Fibroblast of the aortic adventitia (primary cell): ENCODE measurements at regions not wholly inside any gene's neighbourhood (a gene's known extent, or its start where the extent isn't known, plus 50 kb on each side); places are given as distances from the start of the nearest gene placed in this dataset.
A peak's percentile ranks its signal among the peaks of the same experiment; 100 is the strongest.
"Not testable (repeated sequence)": the region's sequence is repeated elsewhere in the genome, so short reads cannot be mapped to it uniquely, and the experiment has no call there.

Experiments
- DNase-seq: peaks from one replicate; pipeline ENCODE4 v3.0.0-alpha.2; 2010; ENCODE audit warnings: low read depth
- H3K4me3 ChIP-seq: 2 replicates; pipeline ENCODE4 v1.5.1; 2011; ENCODE audit warnings: low read depth, mild to moderate bottlenecking, control low read depth, low read length, moderate library complexity
- TF ChIP-seq, protein P1 (sequence below): IDR thresholded peaks from 2 replicates; pipeline ENCODE4 v1.5.1; 2011; ENCODE audit warnings: mild to moderate bottlenecking, low read length, control low read depth, inconsistent platforms; ENCODE audit not compliant: insufficient read depth

DNA sequence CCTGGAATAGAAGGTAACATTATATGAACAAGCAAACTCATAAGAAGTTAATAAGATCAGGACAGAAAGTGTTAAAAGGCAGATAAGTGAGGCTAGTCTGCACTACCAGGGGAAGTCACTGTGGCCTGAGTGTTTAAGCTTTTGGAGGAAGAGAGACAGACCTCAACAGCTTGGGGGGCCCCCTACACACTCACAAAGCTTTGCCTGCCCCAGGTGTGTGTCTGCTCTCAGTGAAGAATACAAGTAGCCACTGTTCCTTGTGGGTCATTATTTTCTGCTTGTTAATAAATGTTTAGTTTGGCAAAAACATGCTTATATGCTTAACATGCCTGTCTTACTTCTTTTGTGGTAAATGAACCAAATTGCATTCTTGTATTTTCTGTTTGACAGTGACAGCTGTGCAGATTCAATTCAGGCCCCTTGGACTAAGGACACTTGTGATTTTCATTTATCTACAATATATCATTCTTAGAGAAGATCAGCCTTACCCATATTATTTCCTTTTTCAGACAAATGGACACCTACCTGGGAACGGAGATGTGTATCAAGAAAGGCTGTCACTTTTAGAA, 50.7 kb upstream of the C12orf71 start:
- TF ChIP-seq, protein P1, sequence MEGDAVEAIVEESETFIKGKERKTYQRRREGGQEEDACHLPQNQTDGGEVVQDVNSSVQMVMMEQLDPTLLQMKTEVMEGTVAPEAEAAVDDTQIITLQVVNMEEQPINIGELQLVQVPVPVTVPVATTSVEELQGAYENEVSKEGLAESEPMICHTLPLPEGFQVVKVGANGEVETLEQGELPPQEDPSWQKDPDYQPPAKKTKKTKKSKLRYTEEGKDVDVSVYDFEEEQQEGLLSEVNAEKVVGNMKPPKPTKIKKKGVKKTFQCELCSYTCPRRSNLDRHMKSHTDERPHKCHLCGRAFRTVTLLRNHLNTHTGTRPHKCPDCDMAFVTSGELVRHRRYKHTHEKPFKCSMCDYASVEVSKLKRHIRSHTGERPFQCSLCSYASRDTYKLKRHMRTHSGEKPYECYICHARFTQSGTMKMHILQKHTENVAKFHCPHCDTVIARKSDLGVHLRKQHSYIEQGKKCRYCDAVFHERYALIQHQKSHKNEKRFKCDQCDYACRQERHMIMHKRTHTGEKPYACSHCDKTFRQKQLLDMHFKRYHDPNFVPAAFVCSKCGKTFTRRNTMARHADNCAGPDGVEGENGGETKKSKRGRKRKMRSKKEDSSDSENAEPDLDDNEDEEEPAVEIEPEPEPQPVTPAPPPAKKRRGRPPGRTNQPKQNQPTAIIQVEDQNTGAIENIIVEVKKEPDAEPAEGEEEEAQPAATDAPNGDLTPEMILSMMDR = no peak
- DNase-seq = no peak
- H3K4me3 ChIP-seq = no peak overlapping the region

DNA sequence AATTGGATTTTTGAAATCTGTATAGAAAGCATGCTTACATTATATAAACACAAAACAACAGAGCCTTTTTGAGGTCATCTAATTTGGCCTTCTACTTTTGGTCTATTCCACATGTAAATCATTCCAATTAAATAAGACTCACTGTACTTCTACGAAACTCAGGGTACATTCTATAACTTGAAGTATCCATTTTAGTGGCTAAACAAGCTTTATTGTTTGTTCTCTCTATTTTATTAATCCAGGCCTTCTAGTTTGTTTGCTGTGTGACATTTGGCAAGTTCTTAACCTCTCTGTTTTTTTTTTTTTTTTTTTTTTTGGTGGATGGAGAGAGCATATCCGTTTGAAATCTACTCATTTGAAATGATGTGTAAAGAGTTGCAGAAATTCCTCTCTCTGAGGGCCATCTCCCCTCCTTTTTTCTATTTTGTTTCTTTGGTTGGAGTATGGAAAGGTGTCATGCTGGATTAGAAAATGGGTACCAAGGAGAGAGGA, 58.1 kb upstream of the C12orf71 start:
- TF ChIP-seq, protein P1 = no peak
- no peak for DNase-seq
- no peak overlapping the region for H3K4me3 ChIP-seq

DNA sequence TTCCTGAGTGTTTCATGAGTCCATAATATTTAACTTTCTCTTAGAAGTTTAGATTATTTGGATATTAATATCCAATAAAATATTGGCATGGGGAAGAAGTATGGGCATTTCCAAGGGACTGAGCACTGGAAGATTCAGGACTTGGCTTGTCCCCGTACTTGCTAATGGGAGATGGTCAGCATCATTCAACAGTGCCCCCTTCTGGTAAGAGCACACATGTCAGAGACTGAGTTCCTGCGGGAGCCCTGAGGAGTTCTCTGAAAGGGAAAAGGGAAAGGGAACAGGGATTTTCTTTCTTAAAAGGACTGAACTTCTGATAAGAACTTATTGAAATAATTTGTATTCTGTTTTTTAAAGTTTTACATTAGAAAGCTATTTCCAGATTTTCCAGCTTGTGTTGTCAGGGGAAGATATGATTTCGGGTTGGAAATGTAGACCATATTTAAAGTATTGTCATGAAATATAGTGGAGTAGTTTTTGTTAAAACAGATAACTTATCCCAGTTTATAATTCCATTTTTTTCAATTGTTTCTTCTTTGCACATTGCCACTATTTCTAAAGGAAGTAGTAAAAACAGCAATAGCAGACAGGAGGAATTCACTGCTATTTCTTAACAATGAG, 59.8 kb upstream of the C12orf71 start:
- TF ChIP-seq, protein P1 = peak; percentile 93
- peak; percentile 93 for DNase-seq
- H3K4me3 ChIP-seq = no peak overlapping the region

DNA sequence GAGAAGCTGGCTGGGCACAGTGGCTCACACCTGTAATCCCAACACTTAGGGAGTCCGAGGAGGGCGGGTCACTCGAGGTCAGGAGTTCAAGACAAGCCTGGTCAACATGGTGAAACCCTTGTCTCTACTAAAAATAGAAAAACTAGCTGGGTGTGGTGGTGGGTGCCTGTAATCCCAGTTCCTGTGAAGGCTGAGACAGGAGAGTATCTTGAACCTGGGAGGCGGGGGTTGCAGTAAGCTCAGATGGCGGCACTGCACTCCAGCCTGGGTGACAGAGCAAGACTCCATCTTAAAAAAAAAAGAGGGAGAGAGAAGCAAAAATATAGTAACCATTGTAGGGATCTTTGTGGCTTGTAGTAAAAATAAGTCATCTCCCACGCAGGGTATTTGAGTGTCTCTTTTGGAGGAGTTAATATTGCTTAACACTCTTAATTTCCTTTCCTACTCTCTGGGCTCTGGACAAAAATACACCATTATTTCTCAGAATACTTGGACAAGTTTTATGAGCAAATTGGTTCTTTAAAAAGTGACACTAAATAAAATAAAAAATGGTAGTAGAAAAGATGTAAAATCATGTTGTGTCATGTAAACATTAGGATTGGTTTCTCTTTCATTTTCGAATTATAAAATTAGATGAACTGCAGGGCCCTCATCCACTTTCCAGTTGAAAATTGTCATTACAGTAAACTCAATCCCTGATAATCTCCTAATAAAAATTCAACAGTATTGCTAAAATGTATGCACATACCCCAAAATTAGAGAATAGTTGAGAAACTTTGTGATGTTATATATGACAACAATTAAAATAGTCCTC, 61.1 kb upstream of the C12orf71 start:
- peak; percentile 15 for DNase-seq
- H3K4me3 ChIP-seq = no peak overlapping the region
- TF ChIP-seq, protein P1 = no peak

DNA sequence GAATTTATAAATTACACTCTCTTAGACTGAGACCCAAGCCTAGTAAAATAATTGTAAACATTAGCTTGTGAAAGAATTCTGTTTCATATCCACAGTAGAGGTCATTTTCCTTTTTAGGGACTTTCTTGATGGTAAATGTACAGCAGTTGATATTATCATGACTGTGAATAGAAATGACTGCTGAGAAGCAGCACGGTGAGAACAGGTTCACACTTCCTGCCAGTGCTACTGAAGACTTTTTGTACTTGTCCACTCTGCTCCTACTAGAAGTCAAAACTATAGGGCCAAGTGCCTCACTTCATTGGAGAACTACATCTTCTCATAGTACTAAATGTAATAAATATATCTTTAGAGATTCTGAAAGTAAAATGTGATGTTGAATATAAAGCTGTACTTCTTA, 63.3 kb upstream of the C12orf71 start:
- not testable (repeated sequence) for H3K4me3 ChIP-seq, DNase-seq

DNA sequence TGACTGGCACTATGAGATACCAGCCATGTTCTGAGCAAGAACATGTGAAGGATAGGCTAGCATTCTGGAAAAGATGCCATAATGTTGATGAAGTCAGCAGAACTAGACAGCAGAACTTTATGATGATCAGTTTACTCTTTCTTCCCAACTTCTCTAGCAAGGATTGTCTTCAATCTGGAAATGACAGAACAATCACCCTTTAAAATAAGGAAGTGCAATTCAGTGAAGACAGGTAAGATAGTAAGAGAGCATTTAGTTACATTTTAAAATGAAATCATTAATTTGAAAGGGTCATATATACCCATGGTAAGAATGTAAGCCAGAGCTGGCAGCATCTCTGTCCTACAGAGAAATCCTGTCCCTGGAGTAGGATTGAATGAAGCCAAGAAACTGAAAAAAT, 66.0 kb upstream of the C12orf71 start:
- no peak overlapping the region for H3K4me3 ChIP-seq
- TF ChIP-seq, protein P1 = no peak
- no peak for DNase-seq

DNA sequence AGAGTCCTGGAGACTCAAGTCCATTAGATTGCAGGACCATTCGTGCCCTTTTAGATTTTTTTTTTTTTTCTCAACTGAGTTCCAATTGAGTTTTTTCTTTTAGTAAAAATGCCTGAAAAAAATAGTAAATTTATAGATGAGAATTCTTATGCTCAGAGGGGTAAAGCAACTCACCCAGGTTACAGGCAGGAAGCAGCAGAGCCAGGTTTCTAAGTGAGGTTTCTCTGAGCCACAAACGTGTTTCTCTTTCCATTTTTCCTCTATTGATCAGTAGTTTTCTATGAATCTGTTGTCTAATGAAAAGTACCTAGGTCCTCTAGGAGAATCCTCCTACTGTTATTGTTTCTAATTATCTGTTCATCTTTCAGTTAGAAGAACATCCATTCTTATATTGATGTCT, 66.4 kb upstream of the C12orf71 start:
- TF ChIP-seq, protein P1 = no peak
- DNase-seq = no peak
- no peak overlapping the region for H3K4me3 ChIP-seq
